Liver (tissue), 8 donors: ENCODE measurements at regions not wholly inside any gene's neighbourhood (a gene's known extent, or its start where the extent isn't known, plus 50 kb on each side); places are given as distances from the start of the nearest gene placed in this dataset.

Experiments
- DNase-seq: peaks from one replicate; pipeline ENCODE4 v3.0.0-alpha.2; 2017; ENCODE audit warnings: low spot score
- H3K27ac ChIP-seq, 2 donors: one replicate each; pipeline ENCODE4 v1.7.0; 2013; ENCODE audit warnings: inconsistent platforms in 2 of 2, low read length in 2 of 2, control low read depth in 1 of 2, low read depth in 1 of 2, mild to moderate bottlenecking in 1 of 2
- H3K27me3 ChIP-seq, 4 donors: one replicate each; pipeline versions ENCODE4 v1.6.1 to v1.7.0; 2013; ENCODE audit warnings: low read length in 3 of 4, inconsistent platforms in 1 of 4, mild to moderate bottlenecking in 1 of 4, moderate library complexity in 1 of 4; ENCODE audit not compliant: control insufficient read depth in 4 of 4, insufficient read depth in 4 of 4
- H3K36me3 ChIP-seq, 4 donors: one replicate each; pipeline versions ENCODE4 v1.6.1 to v1.7.0; 2013; ENCODE audit warnings: low read length in 3 of 4, mild to moderate bottlenecking in 3 of 4, low read depth in 1 of 4, moderate library complexity in 1 of 4; ENCODE audit not compliant: control insufficient read depth in 4 of 4, insufficient read depth in 3 of 4
- H3K4me1 ChIP-seq, 4 donors: one replicate each; pipeline versions ENCODE4 v1.6.1 to v1.7.0; 2013; ENCODE audit warnings: low read length in 3 of 4, mild to moderate bottlenecking in 3 of 4, moderate library complexity in 1 of 4; ENCODE audit not compliant: control insufficient read depth in 4 of 4, insufficient read depth in 4 of 4
- H3K4me3 ChIP-seq, 3 donors: one replicate each; pipeline versions ENCODE4 v1.6.1 to v1.7.0; 2013; ENCODE audit warnings: low read length in 3 of 3, control low read depth in 1 of 3, low read depth in 1 of 3, mild to moderate bottlenecking in 1 of 3
- H3K9ac ChIP-seq, 2 donors: one replicate each; pipeline ENCODE4 v1.7.0; 2013; ENCODE audit warnings: low read length in 2 of 2, mild to moderate bottlenecking in 2 of 2, moderate library complexity in 2 of 2, control low read depth in 1 of 2, low read depth in 1 of 2
- H3K9me3 ChIP-seq, 4 donors: one replicate each; pipeline versions ENCODE4 v1.6.1 to v1.7.0; 2013; ENCODE audit warnings: low read length in 3 of 4; ENCODE audit not compliant: control insufficient read depth in 4 of 4
- ATF3 ChIP-seq: IDR thresholded peaks from 2 replicates; pipeline ENCODE4 v1.6.1; 2016; ENCODE audit warnings: antibody characterized with exemption
- CTCF ChIP-seq: fragments of 150-350 bp; IDR thresholded peaks from 2 replicates; pipeline ENCODE4 v1.5.1; 2017; ENCODE audit warnings: improper control_type of control experiment, low read depth, low read length; ENCODE audit not compliant: missing input control
- EGR1 ChIP-seq, 2 donors: IDR thresholded peaks; 2 replicates each; pipeline ENCODE4 v1.6.1; 2016 to 2018; ENCODE audit warnings: antibody characterized with exemption in 2 of 2, low read depth in 2 of 2
- FOXA1 ChIP-seq: IDR thresholded peaks from 2 replicates; pipeline ENCODE4 v1.6.1; 2016; ENCODE audit warnings: antibody characterized with exemption
- FOXA2 ChIP-seq: IDR thresholded peaks from 2 replicates; pipeline ENCODE4 v1.6.1; 2016; ENCODE audit warnings: antibody characterized with exemption
- HNF4A ChIP-seq, 2 donors: conservative IDR thresholded peaks; 2 replicates each; pipeline ENCODE4 v1.6.1; 2016; ENCODE audit warnings: antibody characterized with exemption in 2 of 2, mild to moderate bottlenecking in 2 of 2
- HNF4G ChIP-seq: IDR thresholded peaks from 2 replicates; pipeline ENCODE4 v1.6.1; 2016; ENCODE audit warnings: antibody characterized with exemption
- JUND ChIP-seq, 2 donors: IDR thresholded peaks; 2 replicates each; pipeline ENCODE4 v1.6.1; 2016; ENCODE audit warnings: antibody characterized with exemption in 2 of 2
- MAX ChIP-seq: IDR thresholded peaks from 2 replicates; pipeline ENCODE4 v1.6.1; 2016; ENCODE audit warnings: antibody characterized with exemption
- RAD21 ChIP-seq, 2 donors: IDR thresholded peaks; 2 replicates each; pipeline ENCODE4 v1.6.1; 2016; ENCODE audit warnings: antibody characterized with exemption in 2 of 2, mild to moderate bottlenecking in 2 of 2
- REST ChIP-seq: IDR thresholded peaks from 2 replicates; pipeline ENCODE4 v1.6.1; 2016; ENCODE audit warnings: antibody characterized with exemption, mild to moderate bottlenecking
- YY1 ChIP-seq: IDR thresholded peaks from 2 replicates; pipeline ENCODE4 v1.6.1; 2016; ENCODE audit warnings: antibody characterized with exemption, mild to moderate bottlenecking
- ZBTB33 ChIP-seq: IDR thresholded peaks from 2 replicates; pipeline ENCODE4 v1.6.1; 2016; ENCODE audit warnings: antibody characterized with exemption
- WGBS: extraction: QIAGEN DNeasy Blood & Tissue Kit; methylation state at CpG from one replicate; pipeline ENCODE4 v1.1.7; 2013; 5-methylcytosine and 5-hydroxymethylcytosine counted together
- donor health status: healthy.
- donor health status: healthy.
- donor health status: healthy.
- donor health status: healthy.
- donor health status: healthy.

- Histone ChIP-seq H3K27me3 (peaks cover 0 to 10% (median 1%) of the 10 kb centered on the region in 4 donors), H3K36me3 (no peaks in the 10 kb centered on the region), H3K4me1 (no peaks in the 10 kb centered on the region), H3K9ac (no peak overlapping the region), H3K4me3 (no peak overlapping the region), H3K27ac (no peak overlapping the region), H3K9me3 (no peaks in the 10 kb centered on the region)
- whole genome bisulfite sequencing, result 71% methylated on average over 9 of the region's 9 CpGs
- DNase-seq, result no peak
- TF ChIP-seq HNF4G, result no peak
- no peak for TF ChIP-seq ATF3
- no peak for TF ChIP-seq FOXA2
- TF ChIP-seq FOXA1, result no peak
- TF ChIP-seq REST, result no peak
- TF ChIP-seq YY1, result no peak
Observed at GRCh38 chr19:30916238-30916637, 433.0 kb downstream of the TSHZ3 start.

- no peak overlapping the region for H3K27ac ChIP-seq
- DNase-seq, result no peak
- peaks cover 0 to 5% (median 0%) of the 10 kb centered on the region in 4 donors for H3K27me3 ChIP-seq
- H3K9ac ChIP-seq, result no peak overlapping the region
- H3K4me3 ChIP-seq, result no peak overlapping the region
- no peaks in the 10 kb centered on the region for H3K4me1 ChIP-seq
- 67% methylated on average over 3 of the region's 3 CpGs for WGBS
- H3K36me3 ChIP-seq, result no peaks in the 10 kb centered on the region
- TF ChIP-seq EGR1 (IDR thresholded peaks at IDR 0.05; ENCODE audit: low read depth in 2 of 2) (no peak), ZBTB33 (no peak), CTCF (no peak), HNF4G (no peak), JUND (IDR thresholded peaks at IDR 0.05) (no peak), FOXA2 (no peak), RAD21 (IDR thresholded peaks at IDR 0.05) (no peak), HNF4A (conservative IDR thresholded peaks at IDR 0.05) (no peak), YY1 (no peak), MAX (no peak)
- no peaks in the 10 kb centered on the region for H3K9me3 ChIP-seq
Observed at GRCh38 chr19:30911491-30911890, 437.7 kb downstream of the TSHZ3 start.
